ENCODE measurements at regions not wholly inside any gene's neighbourhood (a gene's known extent, or its start where the extent isn't known, plus 50 kb on each side); places are given as distances from the start of the nearest gene placed in this dataset.
"Not testable (repeated sequence)": the region's sequence is repeated elsewhere in the genome, so short reads cannot be mapped to it uniquely, and the experiment has no call there.

DNA sequence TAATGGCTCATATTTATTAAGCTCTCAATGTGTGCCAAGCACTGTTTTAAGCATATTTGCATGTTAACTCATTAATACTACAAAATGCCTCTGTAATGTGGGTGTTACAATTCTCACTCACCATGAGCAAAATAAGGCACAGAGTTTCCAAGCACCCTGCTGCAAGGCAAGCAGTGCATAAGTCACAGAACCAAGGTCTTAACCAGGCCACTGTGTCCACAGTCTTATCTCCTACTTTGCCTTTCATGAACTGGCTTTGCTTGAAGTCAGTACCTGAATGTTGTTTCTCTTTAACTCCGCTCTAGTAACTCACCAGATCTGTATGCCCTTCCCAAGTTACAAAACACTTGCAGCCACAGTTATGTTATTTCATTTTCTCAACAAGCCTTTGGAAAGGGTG, 1372.7 kb downstream of the AACS start:
- Histone ChIP-seq H3K27me3 (ENCODE audit: insufficient read depth, poor library complexity, severe bottlenecking) (no peaks in the 10 kb centered on the region), H3K27ac (ENCODE audit: poor library complexity, severe bottlenecking) (no peak overlapping the region), H3K4me1 (ENCODE audit: insufficient read depth, poor library complexity, severe bottlenecking) (no peaks in the 10 kb centered on the region), H3K4me3 (ENCODE audit: severe bottlenecking) (no peak overlapping the region), H3K9me3 (ENCODE audit: severe bottlenecking) (no peaks in the 10 kb centered on the region), H3K36me3 (ENCODE audit: low read depth) (no peaks in the 10 kb centered on the region)
- ATAC-seq (ENCODE audit: low read depth): no peak
- TF ChIP-seq CTCF (IDR thresholded peaks at IDR 0.05; ENCODE audit: poor library complexity, severe bottlenecking): no peak
- DNase-seq (ENCODE audit: low spot score): no peak

DNA sequence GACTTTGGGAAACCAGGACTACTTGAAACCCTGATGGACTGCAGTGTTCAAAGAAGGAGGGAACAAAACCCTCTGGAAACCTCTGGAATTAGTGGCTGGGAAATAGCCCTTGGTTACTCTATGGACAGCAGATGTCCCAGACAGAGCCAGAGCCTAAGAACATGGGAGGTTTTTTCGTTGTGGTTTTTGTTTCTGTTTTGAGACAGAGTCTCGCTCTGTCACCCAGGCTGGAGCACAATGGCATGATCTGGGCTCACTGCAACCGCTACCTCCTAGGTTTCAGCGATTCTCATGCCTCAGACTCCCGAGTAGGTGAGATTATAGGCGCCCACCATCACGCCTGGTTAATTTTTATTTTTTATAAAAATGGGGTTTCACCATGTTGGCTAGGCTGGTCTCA, 1378.7 kb downstream of the AACS start:
- H3K9me3 ChIP-seq (ENCODE audit: severe bottlenecking): no peaks in the 10 kb centered on the region
- no peak overlapping the region for H3K4me3 ChIP-seq (ENCODE audit: severe bottlenecking)
- ATAC-seq (ENCODE audit: low read depth) (no peak), DNase-seq (ENCODE audit: low spot score) (no peak)
- no peaks in the 10 kb centered on the region for H3K36me3 ChIP-seq (ENCODE audit: low read depth)
- no peaks in the 10 kb centered on the region for H3K27me3 ChIP-seq (ENCODE audit: insufficient read depth, poor library complexity, severe bottlenecking)
- TF ChIP-seq CTCF (IDR thresholded peaks at IDR 0.05; ENCODE audit: poor library complexity, severe bottlenecking): no peak
- no peak overlapping the region for H3K27ac ChIP-seq (ENCODE audit: poor library complexity, severe bottlenecking)
- no peaks in the 10 kb centered on the region for H3K4me1 ChIP-seq (ENCODE audit: insufficient read depth, poor library complexity, severe bottlenecking)

DNA sequence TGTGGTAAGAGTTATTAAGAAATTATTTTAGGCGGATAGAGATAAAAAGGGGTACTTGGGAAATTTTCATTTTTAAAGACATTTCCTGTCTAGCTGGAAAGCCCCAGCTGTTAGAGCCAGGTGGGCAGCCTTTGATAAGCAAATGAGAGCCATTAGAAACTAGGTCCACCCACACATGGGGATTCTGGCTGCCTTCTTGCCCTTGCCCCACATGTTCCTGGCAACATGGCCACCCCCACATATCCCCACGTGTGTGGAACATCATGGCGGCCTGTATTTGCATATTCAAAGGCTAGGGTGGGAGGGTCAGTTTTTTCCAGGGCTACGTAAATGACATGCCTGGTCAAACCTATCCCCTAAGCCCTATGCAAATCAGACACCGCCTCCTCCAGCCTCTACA, 1382.1 kb downstream of the AACS start:
- Histone ChIP-seq H3K9me3 (ENCODE audit: severe bottlenecking) (no peaks in the 10 kb centered on the region), H3K4me1 (ENCODE audit: insufficient read depth, poor library complexity, severe bottlenecking) (no peaks in the 10 kb centered on the region), H3K36me3 (ENCODE audit: low read depth) (no peaks in the 10 kb centered on the region), H3K27me3 (ENCODE audit: insufficient read depth, poor library complexity, severe bottlenecking) (no peaks in the 10 kb centered on the region), H3K4me3 (ENCODE audit: severe bottlenecking) (no peak overlapping the region), H3K27ac (ENCODE audit: poor library complexity, severe bottlenecking) (no peak overlapping the region)
- TF ChIP-seq CTCF (IDR thresholded peaks at IDR 0.05; ENCODE audit: poor library complexity, severe bottlenecking): no peak
- ATAC-seq (ENCODE audit: low read depth) (no peak), DNase-seq (ENCODE audit: low spot score) (no peak)

DNA sequence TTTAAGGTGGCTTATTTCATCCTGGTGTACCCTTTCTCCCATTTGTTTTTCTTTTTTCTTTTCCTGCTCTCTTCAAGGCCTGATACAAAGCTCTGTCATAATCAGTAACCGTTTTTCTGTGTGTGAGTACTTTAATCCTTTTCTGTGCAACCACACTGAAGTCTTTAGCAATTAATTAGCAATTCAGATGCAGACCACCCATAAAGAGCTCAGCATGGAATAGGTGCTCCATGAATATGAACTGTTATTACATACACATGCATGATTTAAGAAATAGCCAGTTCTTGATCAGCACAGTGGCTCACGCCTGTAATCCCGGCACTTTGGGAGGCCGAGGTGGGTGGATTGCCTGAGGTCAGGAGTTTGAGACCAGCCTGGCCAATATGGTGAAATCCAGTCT, 1386.6 kb downstream of the AACS start:
- ATAC-seq (ENCODE audit: low read depth) (no peak), DNase-seq (ENCODE audit: low spot score) (no peak)
- Histone ChIP-seq H3K27ac (ENCODE audit: poor library complexity, severe bottlenecking) (no peak overlapping the region), H3K4me3 (ENCODE audit: severe bottlenecking) (no peak overlapping the region), H3K27me3 (ENCODE audit: insufficient read depth, poor library complexity, severe bottlenecking) (no peaks in the 10 kb centered on the region), H3K36me3 (ENCODE audit: low read depth) (no peaks in the 10 kb centered on the region), H3K9me3 (ENCODE audit: severe bottlenecking) (no peaks in the 10 kb centered on the region), H3K4me1 (ENCODE audit: insufficient read depth, poor library complexity, severe bottlenecking) (peaks cover 8% of the 10 kb centered on the region)
- no peak for TF ChIP-seq CTCF (IDR thresholded peaks at IDR 0.05; ENCODE audit: poor library complexity, severe bottlenecking)

GRCh38 chr12:126452686-126453085, 1387.5 kb downstream of the AACS start:
- H3K36me3 ChIP-seq (ENCODE audit: low read depth); H3K27me3 ChIP-seq (ENCODE audit: insufficient read depth, poor library complexity, severe bottlenecking); H3K4me3 ChIP-seq (ENCODE audit: severe bottlenecking); H3K27ac ChIP-seq (ENCODE audit: poor library complexity, severe bottlenecking); ATAC-seq (ENCODE audit: low read depth); DNase-seq (ENCODE audit: low spot score); H3K9me3 ChIP-seq (ENCODE audit: severe bottlenecking); H3K4me1 ChIP-seq (ENCODE audit: insufficient read depth, poor library complexity, severe bottlenecking): not testable (repeated sequence)
